Esophagus squamous epithelium (tissue), 4 donors: ENCODE measurements at regions not wholly inside any gene's neighbourhood (a gene's known extent, or its start where the extent isn't known, plus 50 kb on each side); places are given as distances from the start of the nearest gene placed in this dataset.

Experiments used
- POLR2A ChIP-seq, 4 donors: fragments of 450-650 bp; IDR thresholded peaks; one replicate each; pipeline ENCODE4 v1.6.1; 2017; ENCODE audit warnings: antibody characterized with exemption in 4 of 4, mild to moderate bottlenecking in 4 of 4, moderate library complexity in 3 of 4
- TF ChIP-seq, protein P1 (sequence below), 6 experiments: fragments of 450-650 bp in 4 of 6; fragments of 200-600 bp in 2 of 6; sonication (generic) in 2 of 6; IDR thresholded peaks; one replicate each; pipeline ENCODE4 v1.5.1; 2016 to 2019; ENCODE audit warnings: antibody characterized with exemption in 6 of 6, mild to moderate bottlenecking in 4 of 6, moderate library complexity in 4 of 6

DNA sequence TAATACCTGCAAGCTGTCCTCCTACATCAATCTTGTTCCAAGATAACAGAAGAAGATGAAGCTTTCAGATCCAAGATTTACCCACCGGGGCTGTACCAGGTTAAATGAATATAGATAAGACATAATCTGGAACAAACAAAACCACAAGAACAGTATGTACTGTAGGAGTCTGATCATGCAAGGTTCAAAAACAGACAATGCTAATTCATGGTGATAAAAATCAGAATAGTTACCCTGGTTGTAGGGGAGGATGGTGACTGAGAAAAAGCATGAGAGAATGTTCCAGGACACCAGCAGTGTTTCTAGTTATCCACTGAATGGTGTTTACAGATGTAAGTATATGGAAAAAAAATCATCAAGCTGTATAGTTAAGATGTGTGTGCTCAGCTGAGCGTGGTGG is 211.6 kb upstream of the TBL1X start:
- TF ChIP-seq, protein P1, sequence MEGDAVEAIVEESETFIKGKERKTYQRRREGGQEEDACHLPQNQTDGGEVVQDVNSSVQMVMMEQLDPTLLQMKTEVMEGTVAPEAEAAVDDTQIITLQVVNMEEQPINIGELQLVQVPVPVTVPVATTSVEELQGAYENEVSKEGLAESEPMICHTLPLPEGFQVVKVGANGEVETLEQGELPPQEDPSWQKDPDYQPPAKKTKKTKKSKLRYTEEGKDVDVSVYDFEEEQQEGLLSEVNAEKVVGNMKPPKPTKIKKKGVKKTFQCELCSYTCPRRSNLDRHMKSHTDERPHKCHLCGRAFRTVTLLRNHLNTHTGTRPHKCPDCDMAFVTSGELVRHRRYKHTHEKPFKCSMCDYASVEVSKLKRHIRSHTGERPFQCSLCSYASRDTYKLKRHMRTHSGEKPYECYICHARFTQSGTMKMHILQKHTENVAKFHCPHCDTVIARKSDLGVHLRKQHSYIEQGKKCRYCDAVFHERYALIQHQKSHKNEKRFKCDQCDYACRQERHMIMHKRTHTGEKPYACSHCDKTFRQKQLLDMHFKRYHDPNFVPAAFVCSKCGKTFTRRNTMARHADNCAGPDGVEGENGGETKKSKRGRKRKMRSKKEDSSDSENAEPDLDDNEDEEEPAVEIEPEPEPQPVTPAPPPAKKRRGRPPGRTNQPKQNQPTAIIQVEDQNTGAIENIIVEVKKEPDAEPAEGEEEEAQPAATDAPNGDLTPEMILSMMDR (IDR thresholded peaks at IDR 0.05), result no peak
- TF ChIP-seq POLR2A (IDR thresholded peaks at IDR 0.05), result no peak
